DMS 273 (cell line): ENCODE measurements at regions not wholly inside any gene's neighbourhood (a gene's known extent, or its start where the extent isn't known, plus 50 kb on each side); places are given as distances from the start of the nearest gene placed in this dataset.

Experiments used
- DNase-seq: peaks from one replicate; lab custom pipeline; 2025; ENCODE audit not compliant: unreplicated experiment; lab: John Stamatoyannopoulos, UW

GRCh38 chr12:48286665-48287064 lies 64.1 kb downstream of the ZNF641 start:
- peak; percentile 14 for DNase-seq

- peak; percentile 47 for DNase-seq
These were observed 64.7 kb downstream of the ZNF641 start for GRCh38 chr12:48285751-48286650.

GRCh38 chr12:48281811-48282210 lies 68.9 kb downstream of the ZNF641 start:
- DNase-seq, result no peak

- no peak for DNase-seq
These were observed 70.1 kb downstream of the ZNF641 start for GRCh38 chr12:48280572-48280971.

GRCh38 chr12:48279601-48280000 lies 71.1 kb downstream of the ZNF641 start:
- no peak for DNase-seq

- DNase-seq, result no peak
These were observed 71.6 kb downstream of the ZNF641 start for GRCh38 chr12:48279101-48279500.

GRCh38 chr12:48276621-48277020 lies 73.5 kb upstream of the OR10AD1 start:
- DNase-seq, result no peak

- DNase-seq, result no peak
These were observed 63.7 kb upstream of the OR10AD1 start for GRCh38 chr12:48266826-48267225.

GRCh38 chr12:48265777-48266176 lies 62.7 kb upstream of the OR10AD1 start:
- DNase-seq, result no peak

GRCh38 chr12:48263617-48264016 lies 60.5 kb upstream of the OR10AD1 start:
- DNase-seq, result no peak

GRCh38 chr12:48261773-48262172 lies 58.7 kb upstream of the OR10AD1 start:
- no peak for DNase-seq
